ENCODE measurements at regions not wholly inside any gene's neighbourhood (a gene's known extent, or its start where the extent isn't known, plus 50 kb on each side); places are given as distances from the start of the nearest gene placed in this dataset.
"Not testable (repeated sequence)": the region's sequence is repeated elsewhere in the genome, so short reads cannot be mapped to it uniquely, and the experiment has no call there.

DNA sequence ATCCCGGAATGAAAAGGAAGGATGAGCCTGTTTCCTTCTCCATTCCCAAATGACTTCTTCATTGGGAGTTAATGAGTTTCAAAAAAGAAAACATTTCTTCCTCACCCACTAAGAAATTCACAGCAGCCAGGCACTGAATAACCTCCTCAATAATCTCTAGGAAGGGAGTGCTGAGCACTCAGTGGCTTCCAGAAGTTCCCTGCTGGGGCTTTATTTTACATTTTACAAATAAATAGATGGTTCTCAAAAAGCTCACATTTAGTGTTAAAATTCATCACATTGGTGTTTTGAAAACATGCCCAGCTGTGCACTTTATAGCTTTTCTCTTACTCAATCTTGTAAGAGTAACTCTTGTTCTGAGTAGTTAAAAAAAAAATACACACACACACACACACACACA is 148.9 kb upstream of the PFKP start:
- DNase-seq = no peak

DNA sequence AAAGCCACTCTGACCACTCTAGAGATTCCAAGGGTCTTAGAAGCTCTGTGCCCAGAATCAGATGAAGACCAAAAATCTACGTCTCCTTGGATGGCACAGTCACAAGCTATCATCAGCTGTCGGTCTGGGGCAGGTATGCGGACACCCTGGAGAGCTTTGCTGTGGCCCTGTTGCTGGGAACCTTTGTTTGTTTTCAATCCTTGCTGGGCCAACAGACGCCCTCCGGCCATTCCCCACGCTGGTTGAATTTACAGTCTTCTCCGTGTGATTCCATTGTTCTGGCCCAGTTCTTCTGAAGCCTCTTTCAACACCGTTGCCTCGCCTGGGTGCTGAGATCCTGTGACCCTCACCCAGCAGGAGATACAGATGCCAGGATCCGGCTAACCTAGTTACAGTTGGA is 149.4 kb upstream of the PFKP start:
- no peak for DNase-seq

DNA sequence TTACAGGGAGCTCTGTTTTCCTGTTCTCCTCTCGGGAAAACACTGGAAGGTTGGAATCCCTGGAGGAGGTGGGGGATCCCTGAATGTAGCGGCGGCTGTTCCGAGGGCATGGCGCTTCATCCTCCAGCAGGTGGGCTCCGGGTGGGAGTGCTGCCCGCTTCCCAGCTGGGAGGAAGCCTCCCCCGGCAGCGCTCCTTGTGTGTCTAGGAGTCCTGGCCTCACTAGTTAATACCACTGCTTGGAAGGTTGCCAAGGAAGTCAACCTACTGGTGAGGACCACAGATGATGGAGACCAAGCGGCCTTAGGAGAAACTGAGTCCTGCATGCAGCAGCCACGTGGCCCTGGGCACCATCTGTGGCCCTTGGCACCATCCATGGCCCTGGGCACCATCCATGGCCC is 151.9 kb upstream of the PFKP start:
- no peak for DNase-seq

GRCh38 chr10:2914741-2915140 is 152.6 kb upstream of the PFKP start:
- no peak for DNase-seq

DNA sequence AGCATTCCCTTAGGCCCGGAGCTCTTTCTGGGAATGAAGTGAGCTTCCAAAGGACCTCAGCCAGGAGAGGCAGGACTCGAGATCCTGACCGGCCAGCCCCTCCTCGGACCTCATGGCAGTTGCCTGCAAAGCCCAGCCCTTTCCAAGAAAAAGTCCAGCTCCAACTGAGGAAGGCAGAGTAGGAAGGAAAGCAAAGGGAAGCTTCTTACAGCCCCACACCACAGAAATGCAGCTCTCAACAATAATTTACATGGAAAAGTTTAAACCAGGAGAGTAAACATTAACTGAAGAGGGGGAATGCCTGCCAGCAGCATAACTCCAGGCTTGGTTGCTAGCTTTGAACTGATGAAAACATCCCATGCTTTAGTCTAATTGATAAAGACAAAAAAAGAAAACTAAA is 153.9 kb upstream of the PFKP start:
- no peak for DNase-seq

- DNase-seq = no peak
Observed at GRCh38 chr10:2910656-2911055, 156.7 kb upstream of the PFKP start.

DNA sequence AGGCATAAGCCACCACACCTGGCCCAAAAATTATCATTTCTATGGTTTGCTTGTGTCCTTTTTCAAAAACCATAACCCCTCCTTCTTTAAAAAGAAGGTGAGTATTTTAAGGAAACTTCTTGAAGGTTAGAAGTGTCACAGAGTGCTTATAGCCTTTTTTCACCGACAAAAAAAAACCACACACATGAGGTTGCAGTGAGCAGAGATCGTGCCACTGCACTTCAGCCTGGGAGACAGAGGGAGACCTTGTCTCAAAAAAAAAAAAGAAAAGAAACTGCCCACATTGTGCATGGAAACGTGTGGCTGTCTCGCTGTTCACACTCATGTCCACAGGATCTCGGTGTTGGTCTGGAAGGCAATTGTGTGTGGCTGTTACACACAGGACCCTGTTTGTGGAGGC is 157.4 kb upstream of the PFKP start:
- DNase-seq = no peak

DNA sequence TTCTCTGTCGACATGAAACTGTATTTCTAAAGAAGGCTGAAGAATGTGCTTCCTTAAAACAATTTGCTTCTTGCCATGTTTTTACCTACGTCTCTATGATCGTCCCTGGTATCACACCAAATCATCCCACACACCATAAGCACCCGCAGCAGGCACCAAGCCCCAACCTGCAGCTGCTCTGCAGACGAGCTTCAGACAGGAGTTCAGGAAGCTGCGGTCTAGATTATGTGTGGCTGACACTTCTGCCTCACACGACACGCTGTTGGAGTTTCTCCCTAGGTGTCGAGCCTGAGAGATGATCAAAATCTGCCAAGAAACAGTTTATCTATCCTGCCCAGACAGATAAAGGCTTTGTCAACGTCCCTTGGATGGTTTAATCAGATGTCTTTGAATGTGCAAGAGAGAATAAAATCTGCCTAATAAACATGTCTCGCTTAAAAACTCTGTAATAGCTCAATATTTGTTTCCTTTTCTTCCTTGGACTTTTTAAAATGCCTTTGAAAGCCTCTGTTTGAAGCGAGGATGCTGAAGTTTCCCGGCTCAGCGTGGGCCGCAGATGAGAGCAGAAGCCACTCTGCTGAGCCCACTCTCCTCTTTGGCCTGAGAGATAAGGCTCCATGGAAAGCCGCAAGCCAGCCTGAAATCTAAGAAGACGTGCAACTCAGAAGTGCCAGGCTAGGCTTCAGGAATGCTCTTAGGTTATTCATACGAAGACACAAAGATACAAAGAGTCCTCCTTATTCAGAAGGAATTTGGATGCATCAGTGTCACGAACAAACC is 158.3 kb upstream of the PFKP start:
- DNase-seq = no peak

GRCh38 chr10:2906974-2907373 is 160.4 kb upstream of the PFKP start:
- DNase-seq = no peak

GRCh38 chr10:2905851-2906250 is 161.5 kb upstream of the PFKP start:
- DNase-seq = no peak

- DNase-seq = no peak
Observed at GRCh38 chr10:2900530-2900929, 166.8 kb upstream of the PFKP start.

- DNase-seq = no peak
Observed at GRCh38 chr10:2899246-2899951, 167.9 kb upstream of the PFKP start.

- no peak for DNase-seq
Observed at GRCh38 chr10:2898509-2898860, 168.9 kb upstream of the PFKP start.

DNA sequence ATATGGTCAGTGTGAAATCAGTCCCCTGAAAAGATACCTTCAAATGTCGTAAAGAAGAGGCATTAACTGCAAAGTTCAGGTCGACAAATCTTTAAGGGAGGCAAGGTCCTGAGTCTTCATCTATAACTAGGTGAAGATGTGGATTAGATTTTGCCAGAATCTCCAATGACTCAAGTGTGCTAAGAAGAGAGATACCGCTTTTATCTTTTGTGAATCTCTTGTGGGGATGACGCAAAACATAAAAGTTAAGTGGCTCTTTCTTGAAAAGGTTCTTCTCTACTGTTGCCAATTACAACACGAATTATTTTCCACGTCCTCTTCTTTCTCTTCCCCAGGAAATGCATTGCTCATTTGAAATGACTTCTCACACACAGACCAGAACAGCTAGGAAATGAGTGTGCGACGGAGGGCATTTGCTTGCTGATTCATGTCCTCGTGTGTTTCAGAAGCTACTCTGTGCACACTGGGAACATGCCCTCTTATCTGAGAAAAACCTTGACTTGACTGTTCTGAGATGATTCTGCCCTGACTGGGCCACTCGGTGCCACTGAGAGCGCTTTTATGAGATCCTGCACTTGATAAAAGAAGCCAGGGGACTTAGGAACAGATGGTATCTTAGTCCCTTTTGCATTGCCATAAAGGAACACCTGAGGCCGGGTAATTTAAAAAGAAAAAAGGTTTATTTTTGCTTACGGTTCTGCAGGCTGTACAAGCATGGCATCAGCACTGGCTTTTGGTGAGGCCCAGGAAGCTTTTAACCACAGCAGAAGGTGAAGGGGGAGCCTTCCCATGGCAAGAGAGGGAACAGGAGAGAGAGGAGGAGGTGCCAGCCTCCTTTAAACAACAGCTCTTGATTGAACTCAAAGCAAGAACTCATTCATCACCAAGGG is 169.5 kb upstream of the PFKP start:
- DNase-seq = no peak

DNA sequence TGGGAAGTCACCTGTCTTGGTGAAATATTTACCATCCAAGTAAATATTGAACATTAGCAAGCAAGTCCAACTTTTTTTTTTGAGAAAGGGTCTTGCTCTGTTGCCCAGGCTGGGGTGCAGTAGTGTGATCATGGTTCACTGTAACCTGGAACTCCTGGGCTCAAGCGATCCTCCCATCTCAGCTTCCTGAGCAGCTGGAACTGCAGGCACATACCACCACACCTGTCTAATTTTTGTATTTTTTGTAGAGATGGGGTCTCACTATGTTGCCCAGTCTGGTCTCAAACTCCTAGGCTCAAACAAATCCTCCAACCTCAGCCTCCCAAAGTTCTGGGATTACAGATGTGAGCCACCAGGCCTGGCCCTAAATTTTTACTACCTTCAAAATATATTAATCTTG is 171.0 kb upstream of the PFKP start:
- DNase-seq = not testable (repeated sequence)

GRCh38 chr10:2895594-2896196 is 171.7 kb upstream of the PFKP start:
- no peak for DNase-seq

- no peak for DNase-seq
Observed at GRCh38 chr10:2893991-2894390, 173.4 kb upstream of the PFKP start.

- DNase-seq = no peak
Observed at GRCh38 chr10:2893158-2893845, 174.0 kb upstream of the PFKP start.

GRCh38 chr10:2891770-2892124 is 175.6 kb upstream of the PFKP start:
- DNase-seq = no peak

DNA sequence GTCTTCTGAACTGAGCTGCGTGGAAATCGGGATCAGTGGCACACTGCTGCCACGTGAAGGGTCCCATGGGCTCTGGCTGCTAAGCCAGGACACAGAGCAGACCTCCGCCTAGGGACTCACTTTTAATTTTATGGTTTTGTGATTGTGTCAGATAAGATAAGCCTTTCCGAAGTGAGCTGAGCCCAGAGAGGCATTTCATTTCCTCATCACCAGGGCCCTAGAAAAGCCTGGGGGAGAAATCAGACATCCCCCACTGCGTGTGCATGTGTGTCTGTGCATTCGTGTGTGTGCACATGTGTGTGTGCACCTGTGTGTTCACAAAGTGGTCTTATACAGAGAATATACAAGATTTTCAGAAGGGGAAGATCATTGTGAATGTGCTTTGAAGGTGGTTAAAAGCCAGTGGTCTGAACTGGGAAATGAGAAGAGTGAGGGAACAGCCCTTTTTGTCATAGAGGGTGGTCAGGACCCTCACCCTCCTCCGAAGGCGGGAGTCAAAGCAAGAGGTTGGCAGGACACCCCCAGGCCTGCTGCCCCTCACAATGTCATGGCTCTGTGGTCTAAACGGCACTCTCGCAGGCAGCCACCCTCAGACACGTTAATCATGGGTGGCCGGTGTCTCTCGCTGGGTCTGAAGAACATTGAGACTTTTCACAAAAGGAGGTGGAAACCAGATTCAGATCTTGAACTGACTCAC is 176.1 kb upstream of the PFKP start:
- DNase-seq = no peak

GRCh38 chr10:2890093-2890492 is 177.3 kb upstream of the PFKP start:
- no peak for DNase-seq

DNA sequence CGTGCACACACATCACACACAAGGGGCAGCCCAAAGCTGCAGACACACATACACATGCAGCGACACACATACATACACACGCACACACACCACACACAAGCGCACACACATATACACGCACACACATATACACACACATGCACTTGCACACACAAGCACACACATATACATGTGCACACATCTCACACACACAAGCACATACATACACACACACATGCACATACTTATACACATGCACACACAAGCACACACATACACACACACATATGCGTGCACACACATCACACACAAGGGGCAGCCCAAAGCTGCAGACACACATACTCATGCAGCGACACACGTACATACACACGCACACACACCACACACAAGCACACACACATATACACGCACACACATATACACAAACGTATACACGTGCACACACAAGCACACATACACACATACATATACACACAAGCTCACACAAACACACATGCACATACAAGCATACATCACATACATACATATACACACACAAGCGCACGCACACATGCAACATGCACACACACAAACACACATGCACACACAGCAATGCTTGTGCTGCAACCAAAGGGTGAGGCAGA is 178.8 kb upstream of the PFKP start:
- no peak for DNase-seq

All from activated CD4-positive, alpha-beta T cell treated with anti-CD3 and anti-CD28 coated beads, Interleukin-2, amount 50 U/mL, for 1 hour (primary cell).